KBM-7 (cell line): ENCODE measurements at regions not wholly inside any gene's neighbourhood (a gene's known extent, or its start where the extent isn't known, plus 50 kb on each side); places are given as distances from the start of the nearest gene placed in this dataset.
A peak's percentile ranks its signal among the peaks of the same experiment; 100 is the strongest.
"Not testable (repeated sequence)": the region's sequence is repeated elsewhere in the genome, so short reads cannot be mapped to it uniquely, and the experiment has no call there.

Experiments
- DNase-seq: peaks from one replicate; pipeline ENCODE4 v3.0.0-alpha.2; 2015
- in situ Hi-C: fragments of 300-500 bp; cut with MboI; formaldehyde crosslinking; loops from 2 replicates; pipeline ENCODE4 v1.14.3; 2020; ENCODE audit warnings: low sequenced_read_pairs, low pct_unique_long_range_greater_than_20kb, mixed read lengths

DNA sequence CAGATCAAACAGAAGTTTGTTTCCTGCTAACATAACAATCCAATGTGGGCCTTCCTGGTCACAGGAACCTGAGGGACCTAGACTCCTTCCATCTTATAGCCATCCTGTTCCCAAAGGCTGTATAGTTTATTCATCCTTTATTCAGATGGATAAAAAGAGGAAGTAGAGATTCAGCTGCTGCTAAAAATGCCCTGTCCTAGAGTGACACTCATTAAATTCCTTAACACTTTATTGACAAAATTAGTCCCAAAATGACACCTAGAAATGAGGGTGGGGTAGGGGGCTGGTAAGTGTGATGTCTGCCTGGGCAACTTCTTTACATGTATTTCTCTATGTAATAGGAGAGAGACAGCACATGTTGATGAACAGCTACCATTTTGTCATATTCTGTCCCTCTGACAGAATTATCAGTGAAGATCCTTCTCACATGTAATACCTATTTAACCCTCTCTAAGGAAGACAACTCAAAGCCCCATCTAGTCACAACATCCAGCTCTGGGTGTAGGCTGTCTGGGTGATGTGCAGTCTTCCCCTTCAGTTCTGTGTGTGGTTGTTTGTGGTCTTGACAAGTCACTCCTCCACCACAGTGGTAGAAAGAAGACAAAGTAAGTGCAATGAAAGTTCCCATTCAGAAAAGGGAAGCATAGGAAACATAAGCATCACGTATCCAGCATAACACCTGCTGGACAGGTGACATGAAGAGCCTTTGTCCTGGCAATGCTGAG, 253.9 kb upstream of the CNTNAP5 start:
- DNase-seq: peak; percentile 50
- in situ Hi-C loops: no loop called here

- peak; percentile 58 for DNase-seq
- in situ Hi-C loops: no loop called here
Measured at GRCh38 chr2:123771928-123772632, 253.0 kb upstream of the CNTNAP5 start.

DNA sequence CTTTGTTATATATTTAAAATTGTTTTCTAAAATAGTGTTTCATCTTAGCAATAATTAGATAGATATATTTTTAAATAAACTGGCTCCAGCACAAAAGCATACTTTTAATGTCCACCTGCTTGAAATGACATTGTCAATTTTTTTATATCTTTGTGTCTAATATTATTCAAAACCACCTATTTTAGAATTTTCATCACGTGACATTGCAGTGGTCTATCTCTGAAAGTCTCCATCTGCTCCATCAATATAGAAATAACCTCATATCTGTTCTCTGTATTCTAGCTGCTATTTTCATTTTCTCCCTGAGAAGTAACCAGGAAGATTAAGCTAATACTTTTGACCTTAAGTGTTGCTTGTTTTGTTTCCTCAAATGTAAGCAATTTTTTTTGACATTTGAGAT, 248.0 kb upstream of the CNTNAP5 start:
- DNase-seq: no peak
- in situ Hi-C loops: no loop called here

DNA sequence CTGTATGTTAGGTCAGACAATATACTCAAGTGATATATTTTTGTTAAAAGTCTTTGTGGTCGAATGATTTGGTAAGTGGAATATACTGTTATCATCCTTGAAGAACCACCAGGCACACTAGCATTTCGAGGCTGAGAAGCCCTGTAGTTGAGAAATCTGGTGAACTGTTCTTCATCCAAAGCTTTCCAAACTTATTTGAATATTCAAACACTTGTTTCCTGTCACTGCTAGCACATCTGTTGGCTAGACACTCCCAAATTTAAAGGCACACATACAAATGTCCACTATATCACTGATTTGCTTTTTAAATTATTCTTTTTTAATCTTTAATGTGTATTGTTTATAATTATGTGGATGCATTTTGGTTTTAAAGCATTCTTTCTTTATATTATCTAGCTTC, 241.9 kb upstream of the CNTNAP5 start:
- in situ Hi-C loops: no loop called here

DNA sequence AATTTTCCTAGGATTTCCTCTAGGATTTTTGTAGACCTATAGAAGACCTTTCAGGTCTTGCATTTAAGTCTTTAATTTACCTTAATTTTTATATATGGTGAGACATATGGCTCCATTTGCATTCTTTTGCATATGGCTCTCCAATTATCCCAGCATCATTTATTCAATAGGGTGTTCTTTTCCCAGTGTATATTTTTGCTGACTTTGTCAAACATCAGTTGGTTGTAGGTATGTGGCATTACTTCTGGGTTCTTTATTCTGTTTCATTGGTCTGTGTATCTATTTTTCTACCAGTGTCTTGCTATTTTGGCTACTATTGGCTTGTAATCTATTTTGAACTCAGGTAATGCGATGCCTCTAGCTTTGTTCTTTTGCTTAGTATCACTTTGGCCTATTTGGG, 239.8 kb upstream of the CNTNAP5 start:
- in situ Hi-C loops: no loop called here
- no peak for DNase-seq

More for the DNA sequence above, 241.9 kb upstream of the CNTNAP5 start:
- DNase-seq: no peak

DNA sequence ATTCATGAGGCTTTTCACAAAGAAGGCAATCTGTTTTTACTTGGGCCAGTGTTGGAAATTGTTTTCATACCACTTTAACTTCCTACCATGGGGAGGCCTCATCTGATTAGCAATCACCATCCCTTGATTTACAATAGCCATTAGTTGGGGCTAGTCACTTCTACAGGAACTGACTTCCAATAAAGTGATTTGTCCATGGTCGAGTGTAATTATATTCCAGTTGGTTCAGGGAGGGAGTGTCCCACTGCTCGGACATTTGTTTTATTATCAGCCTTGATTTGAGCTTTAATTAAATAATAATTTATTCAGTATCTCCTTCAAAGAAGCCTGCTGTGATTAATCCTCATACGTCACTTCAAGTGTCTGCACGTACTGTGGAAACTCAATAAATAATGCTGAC, 233.9 kb upstream of the CNTNAP5 start:
- DNase-seq: no peak
- in situ Hi-C loops: no loop called here

DNA sequence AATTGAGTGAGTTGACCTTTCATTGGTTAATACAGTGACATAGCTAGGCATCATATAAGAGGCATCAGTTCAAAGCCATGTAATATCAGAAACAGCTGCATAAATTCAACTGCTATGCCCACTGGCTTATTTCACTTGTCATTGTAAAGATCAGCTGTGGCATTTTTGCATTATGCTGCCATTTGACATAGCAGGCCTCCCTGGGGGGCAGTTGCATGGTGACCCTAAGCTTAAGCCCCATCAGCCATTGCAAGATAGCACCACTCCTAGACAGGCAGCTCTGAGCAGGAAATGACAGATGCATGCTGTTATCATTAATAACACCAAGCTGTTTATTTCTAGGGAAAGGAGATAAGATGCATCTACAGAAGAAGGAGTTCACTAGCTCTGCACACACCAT, 233.4 kb upstream of the CNTNAP5 start:
- DNase-seq: no peak
- in situ Hi-C loops: no loop called here

GRCh38 chr2:123804126-123804525, 221.0 kb upstream of the CNTNAP5 start:
- in situ Hi-C loops, DNase-seq: not testable (repeated sequence)

GRCh38 chr2:123805746-123806145, 219.3 kb upstream of the CNTNAP5 start:
- peak; percentile 11 for DNase-seq
- in situ Hi-C loops: not testable (repeated sequence)

GRCh38 chr2:123808243-123808642, 216.8 kb upstream of the CNTNAP5 start:
- in situ Hi-C loops: no loop called here
- DNase-seq: peak; percentile 5

- in situ Hi-C loops: no loop called here
Measured at GRCh38 chr2:123811846-123812245, 213.2 kb upstream of the CNTNAP5 start.

DNA sequence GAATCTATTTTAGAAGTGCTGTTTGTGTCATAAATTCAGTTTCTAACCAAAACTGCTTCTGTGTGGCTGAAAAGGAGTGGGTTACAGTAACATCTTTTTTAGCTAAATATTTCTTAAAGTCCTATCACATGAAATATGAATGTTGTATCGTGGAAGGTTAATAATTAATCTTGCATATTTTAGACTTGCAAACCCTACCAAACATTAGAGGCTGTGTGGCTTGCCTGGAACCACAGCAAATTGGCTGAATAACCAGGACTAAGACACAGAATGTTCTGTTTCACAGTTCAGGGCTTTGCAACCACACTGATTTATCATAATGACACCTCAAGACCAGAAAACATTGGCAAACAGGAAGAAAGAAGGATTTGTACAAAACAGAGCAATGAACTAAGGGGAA, 208.9 kb upstream of the CNTNAP5 start:
- no peak for DNase-seq
- in situ Hi-C loops: no loop called here

More at GRCh38 chr2:123811846-123812245, 213.2 kb upstream of the CNTNAP5 start:
- no peak for DNase-seq

- in situ Hi-C loops: no loop called here
- DNase-seq: no peak
Measured at GRCh38 chr2:123816928-123817327, 208.2 kb upstream of the CNTNAP5 start.

GRCh38 chr2:123826729-123827271, 198.3 kb upstream of the CNTNAP5 start:
- DNase-seq: no peak
- in situ Hi-C loops: no loop called here

DNA sequence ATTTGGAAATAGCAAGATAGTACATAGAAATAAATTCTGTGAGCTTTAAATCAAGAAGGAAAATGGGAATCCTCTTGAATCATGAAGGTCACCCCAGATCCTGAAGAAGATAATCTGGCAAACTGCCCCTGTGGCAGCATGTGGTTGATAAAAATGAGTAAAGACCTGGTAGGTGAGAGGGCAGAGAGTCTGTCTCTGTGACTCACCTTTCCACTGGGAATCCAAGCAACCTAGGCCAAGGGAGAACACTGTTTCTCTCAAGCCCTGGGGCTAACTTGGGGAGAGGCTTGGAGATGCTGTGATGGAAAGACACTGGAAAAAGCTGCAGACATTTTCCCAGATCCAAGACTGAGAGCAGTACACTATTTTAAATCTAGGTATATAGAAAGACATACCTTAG, 185.8 kb upstream of the CNTNAP5 start:
- in situ Hi-C loops: no loop called here
- DNase-seq: no peak

- in situ Hi-C loops: no loop called here
- no peak for DNase-seq
Measured at GRCh38 chr2:123840016-123840415, 185.1 kb upstream of the CNTNAP5 start.

DNA sequence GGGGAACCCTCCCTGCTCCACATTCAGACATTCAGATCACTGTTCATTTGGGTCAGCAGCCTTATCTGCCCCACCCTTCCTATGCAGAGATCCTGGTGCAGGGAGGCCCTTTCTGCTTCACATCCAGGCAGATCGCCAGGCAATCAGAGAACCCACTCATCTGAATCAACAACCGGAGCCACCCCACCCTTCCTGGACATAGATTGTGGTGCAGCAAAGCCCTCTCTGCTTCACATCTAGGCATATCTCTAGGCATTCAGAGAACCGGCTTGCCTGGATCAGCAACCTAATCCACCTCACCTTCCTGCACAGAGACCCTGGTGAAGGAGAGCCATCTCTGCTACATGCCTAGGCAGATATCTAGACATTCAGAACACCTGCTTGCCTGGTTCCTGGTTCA, 184.5 kb upstream of the CNTNAP5 start:
- in situ Hi-C loops: no loop called here
- no peak for DNase-seq

- in situ Hi-C loops: no loop called here
- DNase-seq: no peak
Measured at GRCh38 chr2:123851281-123851680, 173.8 kb upstream of the CNTNAP5 start.

DNA sequence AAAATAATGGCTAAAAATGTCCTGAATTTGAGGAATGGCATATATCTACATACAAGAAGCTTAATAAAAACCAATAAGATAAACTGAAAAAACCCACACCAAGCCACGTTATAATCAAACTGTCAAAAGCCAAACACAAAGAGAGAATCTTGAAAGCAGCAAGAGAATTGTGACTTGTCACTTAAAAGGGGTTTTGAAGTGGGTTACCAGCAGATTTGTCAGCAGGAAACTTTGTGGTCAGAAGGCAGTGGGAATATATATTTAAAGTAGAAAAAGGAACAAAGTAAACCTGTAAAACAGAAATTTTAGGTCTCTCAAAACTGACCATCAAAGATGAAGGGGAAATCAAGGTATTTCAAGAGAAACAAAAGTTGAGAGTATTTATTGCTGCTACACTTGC, 171.9 kb upstream of the CNTNAP5 start:
- DNase-seq: peak; percentile 5
- in situ Hi-C loops: no loop called here

DNA sequence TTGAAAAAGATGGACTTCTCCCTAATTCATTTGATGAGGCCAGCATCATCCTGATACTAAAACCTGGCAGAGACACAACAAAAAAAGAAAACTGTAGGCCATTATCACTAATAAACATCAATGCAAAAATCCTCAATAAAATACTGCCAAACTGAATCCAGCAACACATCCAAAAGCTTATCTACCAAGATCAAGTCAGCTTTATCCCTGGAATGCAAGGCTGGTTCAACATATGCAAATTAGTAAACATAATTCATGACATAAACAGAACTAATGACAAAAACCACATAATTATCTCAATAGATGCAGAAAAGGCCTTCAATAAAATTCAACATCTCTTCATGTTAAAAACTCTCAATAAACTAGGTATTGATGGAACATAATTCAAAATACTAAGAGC, 166.1 kb upstream of the CNTNAP5 start:
- in situ Hi-C loops, DNase-seq: not testable (repeated sequence)
